HCT116 (cell line): ENCODE measurements at regions not wholly inside any gene's neighbourhood (a gene's known extent, or its start where the extent isn't known, plus 50 kb on each side); places are given as distances from the start of the nearest gene placed in this dataset.

Experiments used
- FOSL1 ChIP-seq: IDR thresholded peaks from 2 replicates; pipeline ENCODE4 v1.6.1; 2012; ENCODE audit warnings: low read depth
- POLR2A ChIP-seq: IDR thresholded peaks from 2 replicates; pipeline ENCODE4 v1.7.0; 2011; ENCODE audit warnings: borderline replicate concordance; ENCODE audit not compliant: insufficient read depth, insufficient read length; ENCODE audit errors: extremely low read depth
- POLR2AphosphoS5 ChIP-seq: IDR thresholded peaks from 2 replicates; pipeline ENCODE4 v1.6.1; 2011; ENCODE audit warnings: mild to moderate bottlenecking, low read depth, low read length, moderate library complexity
- SIN3A ChIP-seq: IDR thresholded peaks from 2 replicates; pipeline ENCODE4 v1.6.1; 2012; ENCODE audit warnings: low read depth
- TF ChIP-seq, protein P1 (sequence below), 3 experiments: fragments of 200-600 bp in 1 of 3; sonication (generic) in 1 of 3; IDR thresholded peaks in 2 of 3; conservative IDR thresholded peaks in 1 of 3; 2 replicates each; pipeline ENCODE4 v1.5.1; 2012 to 2017; ENCODE audit warnings: low read depth in 2 of 3, low read length in 2 of 3, antibody characterized with exemption in 1 of 3, borderline replicate concordance in 1 of 3, control low read depth in 1 of 3, mild to moderate bottlenecking in 1 of 3, mixed read lengths in 1 of 3, mixed run types in 1 of 3, moderate library complexity in 1 of 3; ENCODE audit not compliant: insufficient read depth in 1 of 3

DNA sequence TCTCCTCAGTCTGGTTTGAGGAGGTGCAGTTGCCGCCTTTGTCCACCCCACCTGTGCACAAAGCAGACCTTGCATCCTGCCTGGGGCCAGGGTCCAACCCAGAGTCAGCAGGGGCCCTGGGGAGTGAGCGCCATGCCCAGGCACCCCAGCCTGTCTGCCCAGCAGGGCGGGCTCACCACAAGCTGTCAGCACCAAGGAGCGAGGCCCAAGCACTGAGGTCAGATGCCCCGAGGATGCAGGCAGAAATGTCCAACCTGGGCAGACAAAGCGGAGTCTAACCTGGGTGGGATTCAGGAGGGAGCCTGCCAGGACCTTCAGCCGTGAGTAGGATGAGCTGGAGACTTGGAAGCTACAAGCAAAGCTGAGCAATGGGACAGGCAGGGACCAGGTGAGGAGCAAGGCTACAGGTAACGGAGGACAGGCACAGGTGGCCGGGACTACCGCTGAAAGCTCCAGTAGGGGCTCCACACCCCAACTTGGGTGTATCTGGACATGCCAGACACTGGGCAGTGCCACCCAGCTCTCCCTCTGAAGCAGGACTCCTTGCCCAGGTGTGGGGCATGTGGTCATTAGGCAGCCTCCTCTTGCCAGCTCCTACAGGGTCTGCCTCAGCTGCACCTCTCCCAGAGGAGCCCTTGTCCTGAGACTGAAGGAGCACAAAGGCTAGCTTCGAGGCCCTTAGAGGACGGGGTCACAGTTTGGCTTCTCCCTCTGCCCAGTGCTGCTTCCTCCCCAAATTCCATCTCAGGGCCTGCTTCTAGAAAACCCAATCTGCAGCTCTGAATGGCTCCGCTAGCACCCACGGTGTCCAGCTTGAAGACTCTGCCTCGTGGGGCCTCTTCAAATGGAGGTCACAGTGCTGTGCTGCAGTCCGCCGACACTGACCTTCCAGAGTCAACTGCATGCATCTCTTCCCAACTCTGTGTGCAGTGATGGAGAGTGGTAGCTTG is 210.6 kb upstream of the CDYL start:
- TF ChIP-seq, protein P1, sequence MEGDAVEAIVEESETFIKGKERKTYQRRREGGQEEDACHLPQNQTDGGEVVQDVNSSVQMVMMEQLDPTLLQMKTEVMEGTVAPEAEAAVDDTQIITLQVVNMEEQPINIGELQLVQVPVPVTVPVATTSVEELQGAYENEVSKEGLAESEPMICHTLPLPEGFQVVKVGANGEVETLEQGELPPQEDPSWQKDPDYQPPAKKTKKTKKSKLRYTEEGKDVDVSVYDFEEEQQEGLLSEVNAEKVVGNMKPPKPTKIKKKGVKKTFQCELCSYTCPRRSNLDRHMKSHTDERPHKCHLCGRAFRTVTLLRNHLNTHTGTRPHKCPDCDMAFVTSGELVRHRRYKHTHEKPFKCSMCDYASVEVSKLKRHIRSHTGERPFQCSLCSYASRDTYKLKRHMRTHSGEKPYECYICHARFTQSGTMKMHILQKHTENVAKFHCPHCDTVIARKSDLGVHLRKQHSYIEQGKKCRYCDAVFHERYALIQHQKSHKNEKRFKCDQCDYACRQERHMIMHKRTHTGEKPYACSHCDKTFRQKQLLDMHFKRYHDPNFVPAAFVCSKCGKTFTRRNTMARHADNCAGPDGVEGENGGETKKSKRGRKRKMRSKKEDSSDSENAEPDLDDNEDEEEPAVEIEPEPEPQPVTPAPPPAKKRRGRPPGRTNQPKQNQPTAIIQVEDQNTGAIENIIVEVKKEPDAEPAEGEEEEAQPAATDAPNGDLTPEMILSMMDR (IDR thresholded peaks at IDR 0.05 in 2 of 3, conservative IDR thresholded peaks at IDR 0.05 in 1 of 3; ENCODE audit: borderline replicate concordance in 1 of 3, insufficient read depth in 1 of 3, low read depth in 2 of 3, low read length in 2 of 3) = no peak
- no peak for TF ChIP-seq POLR2AphosphoS5
- TF ChIP-seq POLR2A = no peak
- TF ChIP-seq SIN3A = no peak
- no peak for TF ChIP-seq FOSL1
